HG03460 (cell line): ENCODE measurements at regions not wholly inside any gene's neighbourhood (a gene's known extent, or its start where the extent isn't known, plus 50 kb on each side); places are given as distances from the start of the nearest gene placed in this dataset.

ENCODE experiments used
- ATAC-seq: cut with Tn5 transposase; IDR thresholded peaks from one replicate; pipeline ENCODE4 v1.9.1; 2021; ENCODE audit not compliant: unreplicated experiment

GRCh38 chr14:58780185-58780584 lies 142.4 kb downstream of the DACT1 start:
- ATAC-seq, result no peak

GRCh38 chr14:58780605-58781004 lies 142.8 kb downstream of the DACT1 start:
- no peak for ATAC-seq

- ATAC-seq, result no peak
Measured at GRCh38 chr14:58782011-58782410, 144.2 kb downstream of the DACT1 start.

- ATAC-seq, result no peak
Measured at GRCh38 chr14:58783792-58784511, 146.2 kb downstream of the DACT1 start.

- no peak for ATAC-seq
Measured at GRCh38 chr14:58784931-58785330, 147.2 kb downstream of the DACT1 start.

- ATAC-seq, result no peak
Measured at GRCh38 chr14:58785701-58786100, 147.9 kb downstream of the DACT1 start.

GRCh38 chr14:58787592-58787991 lies 149.8 kb downstream of the DACT1 start:
- no peak for ATAC-seq

- no peak for ATAC-seq
Measured at GRCh38 chr14:58788655-58789503, 151.1 kb downstream of the DACT1 start.

- ATAC-seq, result no peak
Measured at GRCh38 chr14:58789736-58790135, 152.0 kb downstream of the DACT1 start.

- no peak for ATAC-seq
Measured at GRCh38 chr14:58792416-58792815, 154.7 kb downstream of the DACT1 start.

GRCh38 chr14:58793131-58793740 lies 155.5 kb downstream of the DACT1 start:
- ATAC-seq, result no peak

- no peak for ATAC-seq
Measured at GRCh38 chr14:58794993-58795762, 157.4 kb downstream of the DACT1 start.

- ATAC-seq, result no peak
Measured at GRCh38 chr14:58796242-58797009, 158.7 kb downstream of the DACT1 start.

GRCh38 chr14:58797010-58797429 lies 159.3 kb downstream of the DACT1 start:
- peak; percentile 87 for ATAC-seq

- no peak for ATAC-seq
Measured at GRCh38 chr14:58798173-58798572, 160.4 kb downstream of the DACT1 start.

- ATAC-seq, result no peak
Measured at GRCh38 chr14:58801086-58801485, 163.3 kb downstream of the DACT1 start.

GRCh38 chr14:58805057-58805456 lies 167.3 kb downstream of the DACT1 start:
- no peak for ATAC-seq

- ATAC-seq, result no peak
Measured at GRCh38 chr14:58805605-58806409, 168.0 kb downstream of the DACT1 start.

- ATAC-seq, result no peak
Measured at GRCh38 chr14:58807191-58807590, 169.4 kb downstream of the DACT1 start.
